Body of pancreas (tissue), 4 donors: ENCODE measurements at regions not wholly inside any gene's neighbourhood (a gene's known extent, or its start where the extent isn't known, plus 50 kb on each side); places are given as distances from the start of the nearest gene placed in this dataset.
"Not testable (repeated sequence)": the region's sequence is repeated elsewhere in the genome, so short reads cannot be mapped to it uniquely, and the experiment has no call there.

ENCODE experiments used
- ATAC-seq: fragments of 150-250 bp; one replicate; pipeline ENCODE4 v1.9.1; 2016
- DNase-seq, 4 donors: peaks; one replicate each; pipeline ENCODE4 v3.0.0-alpha.2; 2019
- H3K27ac ChIP-seq, 4 donors: fragments of 200-600 bp; sonication (generic); 1 replicate in 3 of 4; 2 replicates in 1 of 4; pipeline versions ENCODE4 v1.5.1 to v1.6.1; 2016 to 2019; ENCODE audit warnings: mild to moderate bottlenecking in 1 of 4, mixed read lengths in 1 of 4, moderate library complexity in 1 of 4
- H3K27me3 ChIP-seq, 2 donors: fragments of 200-600 bp; sonication (generic); one replicate each; pipeline ENCODE4 v1.6.0; 2016; ENCODE audit warnings: mild to moderate bottlenecking in 1 of 2
- H3K36me3 ChIP-seq, 2 donors: fragments of 200-600 bp; sonication (generic); replicated peaks in 1 of 2; 2 replicates each; pipeline ENCODE4 v1.5.1; 2016; ENCODE audit warnings: low read depth in 2 of 2; ENCODE audit not compliant: insufficient read depth in 1 of 2
- H3K4me1 ChIP-seq: fragments of 200-600 bp; sonication (generic); one replicate; pipeline ENCODE4 v1.6.0; 2016
- H3K4me3 ChIP-seq, 2 donors: fragments of 200-600 bp; sonication (generic); 1 replicate in 1 of 2; 2 replicates in 1 of 2; pipeline ENCODE4 v1.5.1; 2016 to 2019
- H3K9me3 ChIP-seq, 3 donors: fragments of 200-600 bp; sonication (generic); 1 replicate in 2 of 3; 2 replicates in 1 of 3; pipeline ENCODE4 v1.5.1; 2016
- CTCF ChIP-seq, 7 experiments: fragments of 450-650 bp in 4 of 7; fragments of 200-600 bp in 3 of 7; sonication (generic) in 3 of 7; IDR thresholded peaks; one replicate each; pipeline ENCODE4 v1.5.1; 2016 to 2019; ENCODE audit warnings: antibody characterized with exemption in 7 of 7
- POLR2A ChIP-seq, 3 donors: fragments of 450-650 bp; IDR thresholded peaks; one replicate each; pipeline ENCODE4 v1.6.1; 2016; ENCODE audit warnings: antibody characterized with exemption in 3 of 3, mild to moderate bottlenecking in 2 of 3
- whole genome bisulfite sequencing, 2 donors: methylation state at CpG; one replicate each; pipeline ENCODE4 v1.1.5; 2017; 5-methylcytosine and 5-hydroxymethylcytosine counted together
- intact Hi-C: fragments of 100-400 bp; cut with DNase I; formaldehyde crosslinking; loops from one replicate; pipeline ENCODE4 v1.15.1; 2023

DNA sequence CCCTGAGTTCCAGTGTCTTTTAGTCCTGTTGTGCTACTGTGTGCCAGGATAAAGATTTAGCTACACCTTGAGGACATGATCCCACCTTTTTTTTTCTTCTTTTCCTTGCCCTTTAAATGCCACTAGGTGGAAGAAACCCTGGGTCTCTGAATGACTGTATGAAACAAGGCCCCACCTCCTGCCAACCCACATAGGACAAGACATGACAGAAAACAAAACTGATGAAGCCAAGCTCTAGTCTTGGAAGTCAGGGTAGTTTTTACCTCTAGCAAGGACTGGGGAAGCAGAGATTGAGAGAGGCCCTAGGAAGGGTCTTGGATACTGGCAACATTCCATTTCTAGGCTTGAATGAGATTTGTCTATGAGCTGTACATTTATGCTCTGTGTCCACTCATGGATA, 410.7 kb downstream of the MIAT start:
- TF ChIP-seq POLR2A (IDR thresholded peaks at IDR 0.05) (no peak), CTCF (IDR thresholded peaks at IDR 0.05) (no peak)
- H3K4me3 ChIP-seq, result no peak overlapping the region
- no peaks in the 10 kb centered on the region for H3K9me3 ChIP-seq
- H3K27ac ChIP-seq, result no peak overlapping the region
- no peaks in the 10 kb centered on the region for H3K4me1 ChIP-seq
- no peaks in the 10 kb centered on the region for H3K27me3 ChIP-seq
- DNase-seq, result no peak
- ATAC-seq, result no peak
- no peaks in the 10 kb centered on the region for H3K36me3 ChIP-seq
- intact Hi-C loops, result no loop called here

DNA sequence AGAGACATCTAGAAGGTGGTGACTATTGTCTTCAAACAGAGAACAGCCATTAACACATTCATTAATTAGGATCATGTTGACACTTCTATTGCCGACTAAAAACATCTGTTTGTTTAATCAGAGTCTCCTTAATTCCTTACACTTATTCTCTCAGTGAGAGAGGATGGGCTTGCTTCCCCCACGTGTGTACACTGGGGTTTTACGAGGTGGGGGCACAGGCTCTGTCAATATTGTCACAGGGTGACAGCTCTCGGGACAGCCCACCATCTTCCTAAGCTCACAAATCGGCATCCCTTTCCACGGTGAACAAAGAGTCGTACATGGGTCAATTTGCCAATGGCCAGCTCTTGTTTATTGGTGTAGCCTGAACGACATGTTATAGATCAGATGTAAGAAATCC, 413.2 kb downstream of the MIAT start:
- intact Hi-C loops, result no loop called here
- ATAC-seq, result no peak
- no peak for DNase-seq
- no peak overlapping the region for H3K4me3 ChIP-seq
- H3K4me1 ChIP-seq, result no peaks in the 10 kb centered on the region
- no peaks in the 10 kb centered on the region for H3K36me3 ChIP-seq
- H3K27ac ChIP-seq, result no peak overlapping the region
- no peaks in the 10 kb centered on the region for H3K27me3 ChIP-seq
- H3K9me3 ChIP-seq, result no peaks in the 10 kb centered on the region
- WGBS, 2 donors, result 10 to 21% methylated on average over 8 of the region's 8 CpGs
- no peak for TF ChIP-seq CTCF (IDR thresholded peaks at IDR 0.05)
- no peak for TF ChIP-seq POLR2A (IDR thresholded peaks at IDR 0.05)

DNA sequence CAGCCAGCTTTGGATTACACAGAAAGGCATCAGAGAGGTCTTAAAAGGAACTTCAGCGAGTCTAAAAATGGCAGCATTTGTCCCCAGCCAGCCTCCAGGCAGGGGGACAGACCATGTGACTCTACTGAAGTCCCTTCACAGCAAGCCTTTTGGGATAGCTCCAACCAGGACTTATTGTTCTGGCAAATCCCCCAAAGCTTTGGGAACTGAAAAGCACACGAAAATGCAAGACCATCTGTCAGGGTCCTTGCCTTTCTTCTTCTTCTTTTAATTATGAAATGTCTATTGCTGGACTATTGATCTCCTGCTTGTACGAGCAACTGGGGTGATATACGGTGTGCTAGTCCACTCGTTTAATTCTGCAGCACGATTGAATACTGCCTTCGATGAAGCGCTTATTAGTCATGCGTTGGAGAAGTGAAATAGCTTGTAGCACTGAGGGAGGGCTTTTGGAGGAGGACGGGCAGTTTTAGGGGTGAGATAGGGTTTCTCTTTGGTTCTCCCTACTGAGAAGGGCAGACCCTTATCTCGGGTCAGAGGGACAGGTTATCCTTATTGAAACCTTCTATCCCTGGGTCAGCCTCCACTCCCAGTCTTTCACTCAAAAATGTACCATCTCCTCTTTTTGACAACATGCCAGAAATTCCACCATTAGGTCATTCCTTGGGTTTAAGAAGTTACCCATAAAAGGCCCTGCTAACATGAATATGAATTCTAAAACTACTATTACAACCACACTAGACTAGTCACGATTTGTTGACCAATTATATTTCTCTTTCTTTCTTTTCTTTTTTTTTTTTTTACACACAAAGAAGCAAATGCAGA, 416.4 kb downstream of the MIAT start:
- WGBS, 2 donors, result 57 to 61% methylated on average over 12 of the region's 12 CpGs
- no peak overlapping the region for H3K4me3 ChIP-seq
- H3K27ac ChIP-seq, result no peak overlapping the region
- H3K9me3 ChIP-seq, result no peaks in the 10 kb centered on the region
- no peaks in the 10 kb centered on the region for H3K27me3 ChIP-seq
- H3K4me1 ChIP-seq, result no peaks in the 10 kb centered on the region
- no peak for TF ChIP-seq POLR2A (IDR thresholded peaks at IDR 0.05)
- no peak for TF ChIP-seq CTCF (IDR thresholded peaks at IDR 0.05)
- intact Hi-C loops, result no loop called here
- no peak for ATAC-seq
- DNase-seq, result no peak
- no peaks in the 10 kb centered on the region for H3K36me3 ChIP-seq

GRCh38 chr22:27075028-27075678, 417.8 kb downstream of the MIAT start:
- TF ChIP-seq CTCF (IDR thresholded peaks at IDR 0.05), result no peak
- no peak for TF ChIP-seq POLR2A (IDR thresholded peaks at IDR 0.05)
- Histone ChIP-seq H3K4me3 (no peak overlapping the region), H3K36me3 (no peaks in the 10 kb centered on the region), H3K4me1 (no peaks in the 10 kb centered on the region), H3K27me3 (no peaks in the 10 kb centered on the region), H3K9me3 (no peaks in the 10 kb centered on the region), H3K27ac (no peak overlapping the region)
- DNase-seq (no peak), ATAC-seq (no peak)
- intact Hi-C loops, result no loop called here
- WGBS, 2 donors, result 48% methylated on average over 6 of the region's 6 CpGs

- H3K9me3 ChIP-seq, result no peaks in the 10 kb centered on the region
- no peak overlapping the region for H3K4me3 ChIP-seq
- H3K27ac ChIP-seq, result no peak overlapping the region
- TF ChIP-seq POLR2A (IDR thresholded peaks at IDR 0.05) (no peak), CTCF (IDR thresholded peaks at IDR 0.05) (no peak)
- intact Hi-C loops, result no loop called here
- DNase-seq (no peak), ATAC-seq (no peak)
- 38 to 40% methylated on average over 4 to 7 of the region's 7 CpGs for WGBS, 2 donors
- no peaks in the 10 kb centered on the region for H3K4me1 ChIP-seq
- H3K27me3 ChIP-seq, result no peaks in the 10 kb centered on the region
- H3K36me3 ChIP-seq, result no peaks in the 10 kb centered on the region
Measured at GRCh38 chr22:27075891-27076290, 418.5 kb downstream of the MIAT start.

DNA sequence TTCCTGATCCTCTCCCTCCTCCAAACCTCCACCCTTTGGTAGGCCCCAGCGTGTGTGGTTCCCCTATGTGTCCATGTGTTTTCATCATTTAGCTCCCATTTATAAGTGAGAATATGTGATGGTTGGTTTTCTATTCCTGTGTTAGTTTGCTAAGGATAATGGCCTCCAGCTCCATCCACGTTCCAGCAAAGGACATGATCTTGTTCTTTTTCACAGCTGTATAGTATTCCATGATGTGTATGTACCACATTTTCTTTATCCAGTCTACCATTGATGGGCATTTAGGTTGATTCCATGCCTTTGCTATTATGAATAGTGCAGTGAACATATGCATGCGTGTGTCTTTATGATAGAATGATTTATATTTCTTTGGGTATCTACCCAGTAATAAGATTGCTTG, 420.7 kb downstream of the MIAT start:
- intact Hi-C loops, H3K9me3 ChIP-seq, H3K4me3 ChIP-seq, H3K36me3 ChIP-seq, H3K27me3 ChIP-seq, ATAC-seq, H3K27ac ChIP-seq, H3K4me1 ChIP-seq, DNase-seq: not testable (repeated sequence)
- 68 to 84% methylated on average over 3 of the region's 3 CpGs for WGBS, 2 donors
